GM12878 (cell line): ENCODE measurements at regions not wholly inside any gene's neighbourhood (a gene's known extent, or its start where the extent isn't known, plus 50 kb on each side); places are given as distances from the start of the nearest gene placed in this dataset.

Experiments used
- ATAC-seq: fragments of 200-7000 bp; cut with Tn5 transposase; 3 replicates; pipeline ENCODE4 v1.9.1; 2020; ENCODE audit warnings: mild to moderate bottlenecking, moderate library complexity
- BruUV-seq: library from RNA; stranded (reverse); fragments of 400-500 nt; replicated peaks from 2 replicates; lab custom pipeline; 2021; lab: Mats Ljungman, UMichigan
- CTCF ChIA-PET: fragments of 300-600 bp; sonication (Branson Sonifier 250); formaldehyde crosslinking; extraction: SDS; loops from one replicate; lab custom pipeline; 2021; ENCODE audit warnings: inconsistent platforms; lab: Yijun Ruan, JAX
- POLR2A ChIA-PET: fragments of 350-600 bp; formaldehyde crosslinking; extraction: SDS; loops from one replicate; lab custom pipeline; 2021; ENCODE audit warnings: inconsistent platforms; lab: Charles Lee
- RAD21 ChIA-PET: fragments of 300-600 bp; sonication (Branson Sonifier 250); formaldehyde crosslinking; loops from one replicate; lab custom pipeline; 2023; ENCODE audit warnings: antibody characterized with exemption; ENCODE audit not compliant: unreplicated experiment; lab: Charles Lee
- SMC1A ChIA-PET: fragments of 300-600 bp; sonication (Branson Sonifier 250); formaldehyde crosslinking; loops from one replicate; lab custom pipeline; 2023; ENCODE audit not compliant: unreplicated experiment, uncharacterized antibody; lab: Charles Lee
- DNase-seq: peaks from one replicate; pipeline ENCODE4 v3.0.0-alpha.2; 2011; ENCODE audit warnings: low read depth, low spot score
- FAIRE-seq: peaks from 3 replicates; lab custom pipeline; 2011; peaks lifted over from hg19 to GRCh38; lab: Jason Lieb, UNC
- H2AFZ ChIP-seq: 2 replicates; pipeline ENCODE4 v1.6.0; 2011; ENCODE audit warnings: low read depth, low read length, control low read depth; ENCODE audit not compliant: control insufficient read depth
- H3K27ac ChIP-seq: 2 replicates; pipeline ENCODE4 v1.5.1; 2011; ENCODE audit warnings: control low read depth; ENCODE audit not compliant: control insufficient read depth, insufficient read depth
- H3K27me3 ChIP-seq, 2 experiments: replicated peaks in 1 of 2; 2 replicates each; pipeline versions ENCODE4 v1.6.0 to v1.6.1; 2011; ENCODE audit warnings: low read length in 1 of 2; ENCODE audit not compliant: control insufficient read depth in 2 of 2, insufficient read depth in 2 of 2
- H3K36me3 ChIP-seq, 2 experiments: 2 replicates each; pipeline ENCODE4 v1.5.1; 2011; ENCODE audit warnings: low read length in 1 of 2; ENCODE audit not compliant: control insufficient read depth in 2 of 2, insufficient read depth in 2 of 2
- H3K4me1 ChIP-seq: 2 replicates; pipeline ENCODE4 v1.6.1; 2011; ENCODE audit warnings: mild to moderate bottlenecking, low read length, moderate library complexity, mixed read lengths; ENCODE audit not compliant: control insufficient read depth, insufficient read depth
- H3K4me2 ChIP-seq: 2 replicates; pipeline ENCODE4 v1.6.0; 2011; ENCODE audit warnings: control low read depth; ENCODE audit not compliant: control insufficient read depth, insufficient read depth
- H3K4me3 ChIP-seq: fragments of 200-600 bp; sonication (generic); 2 replicates; pipeline ENCODE4 v1.5.1; 2016
- H3K79me2 ChIP-seq: 2 replicates; pipeline ENCODE4 v1.6.0; 2011; ENCODE audit warnings: low read length; ENCODE audit not compliant: control insufficient read depth, insufficient read depth
- H3K9ac ChIP-seq: 2 replicates; pipeline ENCODE4 v1.8.0; 2011; ENCODE audit warnings: low read length, control low read depth, mixed read lengths; ENCODE audit not compliant: control insufficient read depth, insufficient read depth
- H3K9me3 ChIP-seq: replicated peaks from 3 replicates; pipeline ENCODE4 v1.5.1; 2011; ENCODE audit warnings: mild to moderate bottlenecking, low read length; ENCODE audit not compliant: control insufficient read depth, insufficient read depth
- H4K20me1 ChIP-seq: 2 replicates; pipeline ENCODE4 v1.6.0; 2011; ENCODE audit not compliant: control insufficient read depth, insufficient read depth
- ESRRA ChIP-seq: IDR thresholded peaks from 2 replicates; pipeline ENCODE4 v1.6.1; 2012; ENCODE audit warnings: mild to moderate bottlenecking, low read length, improper control_type of control experiment
- FOS ChIP-seq: IDR thresholded peaks from 3 replicates; pipeline ENCODE4 v1.6.1; 2011; ENCODE audit warnings: borderline replicate concordance; ENCODE audit not compliant: insufficient read length; ENCODE audit errors: extremely low read depth
- GATAD2B ChIP-seq: fragments of 450-650 bp; conservative IDR thresholded peaks from 2 replicates; pipeline ENCODE4 v1.6.1; 2017; ENCODE audit warnings: low read depth, mild to moderate bottlenecking, moderate library complexity
- HDAC6 ChIP-seq: fragments of 200-600 bp; sonication (generic); IDR thresholded peaks from one replicate; pipeline ENCODE4 v1.8.0; 2017; ENCODE audit warnings: antibody characterized with exemption; ENCODE audit not compliant: unreplicated experiment
- NR2C1 ChIP-seq: fragments of 450-650 bp; IDR thresholded peaks from 2 replicates; pipeline ENCODE4 v1.6.1; 2017; ENCODE audit warnings: antibody characterized with exemption, mild to moderate bottlenecking, moderate library complexity
- STAT1 ChIP-seq: fragments of 450-650 bp; conservative IDR thresholded peaks from 2 replicates; pipeline ENCODE4 v1.6.1; 2014; ENCODE audit warnings: antibody characterized with exemption, mild to moderate bottlenecking
- ZBED1 ChIP-seq: IDR thresholded peaks from 2 replicates; pipeline ENCODE4 v1.6.1; 2016; ENCODE audit warnings: borderline replicate concordance
- ZZZ3 ChIP-seq: IDR thresholded peaks from 2 replicates; pipeline ENCODE4 v1.6.1; 2011; ENCODE audit warnings: low read depth; ENCODE audit not compliant: control insufficient read depth, insufficient read length
- WGBS: methylation state at CpG from one replicate; pipeline ENCODE4 v1.1.6; 2016; ENCODE audit warnings: low lambda C conversion rate; ENCODE audit not compliant: insufficient replicate concordance, insufficient coverage; ENCODE audit errors: missing lambda C conversion rate; 5-methylcytosine and 5-hydroxymethylcytosine counted together
- in situ Hi-C: fragments of 300-500 bp; cut with MboI; formaldehyde crosslinking; loops from 9 replicates; pipeline ENCODE4 v1.14.3; 2018; ENCODE audit warnings: mixed read lengths
- intact Hi-C: fragments of 100-400 bp; cut with micrococcal nuclease; formaldehyde crosslinking; loops from one replicate; pipeline ENCODE4 v1.14.2; 2022; ENCODE audit not compliant: unreplicated experiment
- TF ChIP-seq, protein P1 (sequence below): fragments of 450-650 bp; IDR thresholded peaks from 2 replicates; pipeline ENCODE4 v1.6.1; 2017; ENCODE audit warnings: borderline replicate concordance

DNA sequence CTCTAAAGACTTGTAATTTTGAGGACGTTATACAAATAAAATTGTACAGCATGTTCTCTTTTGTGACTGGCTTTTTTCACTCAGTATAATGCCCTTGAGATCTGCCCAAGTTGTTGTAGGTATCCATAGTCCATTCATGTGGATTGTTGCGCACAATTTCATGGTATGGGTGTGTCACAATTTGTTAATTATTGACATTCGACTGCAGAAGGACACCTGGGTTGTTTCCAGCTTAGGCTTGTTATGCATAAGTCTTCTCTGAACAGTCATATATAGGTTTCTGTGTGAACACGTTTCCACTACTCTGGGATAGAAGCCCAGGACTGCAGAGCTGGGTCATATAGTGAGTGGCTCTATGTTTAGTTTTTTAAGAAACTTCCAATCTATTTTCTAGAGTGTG is 800.8 kb upstream of the SALL3 start:
- intact Hi-C loops = no loop called here
- Histone ChIP-seq H4K20me1 (no peaks in the 10 kb centered on the region), H2AFZ (no peak overlapping the region), H3K4me3 (no peak overlapping the region), H3K27me3 (no peaks in the 10 kb centered on the region), H3K27ac (no peak overlapping the region), H3K9ac (no peak overlapping the region), H3K9me3 (no peaks in the 10 kb centered on the region; the same call in 2 of the 3 replicates), H3K36me3 (no peaks in the 10 kb centered on the region), H3K4me1 (no peaks in the 10 kb centered on the region), H3K79me2 (no peaks in the 10 kb centered on the region), H3K4me2 (no peak overlapping the region)
- POLR2A ChIA-PET = no interaction called here
- BruUV-seq = no TSS peak
- CTCF ChIA-PET = no interaction called here
- WGBS = 1% methylated on average over 4 of the region's 4 CpGs
- no peak for DNase-seq
- ATAC-seq = no peak
- in situ Hi-C loops = no loop called here
- no peak for FAIRE-seq
- no peak for TF ChIP-seq ESRRA
- SMC1A ChIA-PET = no interaction called here
- RAD21 ChIA-PET = no interaction called here

DNA sequence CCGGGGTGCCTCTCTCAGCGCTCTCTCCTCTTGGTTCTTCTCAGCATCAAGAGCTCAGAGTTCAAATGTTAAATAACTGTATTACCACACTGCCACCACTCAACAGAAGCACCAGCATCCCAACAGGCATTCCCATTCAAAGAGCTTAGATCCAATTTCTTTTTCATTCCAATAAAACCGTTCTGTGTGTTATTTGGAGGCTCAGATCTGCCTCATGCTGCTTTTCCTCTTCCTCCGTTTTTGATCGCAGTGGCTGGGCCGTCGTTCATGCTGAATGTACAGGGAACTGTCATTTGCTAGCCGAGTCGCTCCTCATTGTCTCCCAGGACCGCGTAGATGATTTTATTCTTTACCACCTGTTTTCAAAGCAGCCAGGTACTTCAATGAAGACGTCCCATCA is 798.9 kb upstream of the SALL3 start:
- TF ChIP-seq ZBED1 (no peak), GATAD2B (no peak), HDAC6 (no peak), STAT1 (no peak), ZZZ3 (no peak), NR2C1 (no peak), FOS (no peak)
- TF ChIP-seq, protein P1, sequence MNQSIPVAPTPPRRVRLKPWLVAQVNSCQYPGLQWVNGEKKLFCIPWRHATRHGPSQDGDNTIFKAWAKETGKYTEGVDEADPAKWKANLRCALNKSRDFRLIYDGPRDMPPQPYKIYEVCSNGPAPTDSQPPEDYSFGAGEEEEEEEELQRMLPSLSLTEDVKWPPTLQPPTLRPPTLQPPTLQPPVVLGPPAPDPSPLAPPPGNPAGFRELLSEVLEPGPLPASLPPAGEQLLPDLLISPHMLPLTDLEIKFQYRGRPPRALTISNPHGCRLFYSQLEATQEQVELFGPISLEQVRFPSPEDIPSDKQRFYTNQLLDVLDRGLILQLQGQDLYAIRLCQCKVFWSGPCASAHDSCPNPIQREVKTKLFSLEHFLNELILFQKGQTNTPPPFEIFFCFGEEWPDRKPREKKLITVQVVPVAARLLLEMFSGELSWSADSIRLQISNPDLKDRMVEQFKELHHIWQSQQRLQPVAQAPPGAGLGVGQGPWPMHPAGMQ = no peak
- no peak overlapping the region for H3K27ac ChIP-seq
- 15% methylated on average over 12 of the region's 12 CpGs for WGBS

More for the DNA sequence above, 798.9 kb upstream of the SALL3 start:
- H3K9me3 ChIP-seq = no peaks in the 10 kb centered on the region; the same call in 2 of the 3 replicates
- no peak overlapping the region for H3K9ac ChIP-seq
- ChIA-PET CTCF (no interaction called here), SMC1A (no interaction called here), POLR2A (no interaction called here), RAD21 (no interaction called here)
- no peaks in the 10 kb centered on the region for H4K20me1 ChIP-seq
- BruUV-seq = no TSS peak
- no peak overlapping the region for H3K4me3 ChIP-seq
- ATAC-seq (no peak), FAIRE-seq (no peak), DNase-seq (no peak)
- H3K79me2 ChIP-seq = no peaks in the 10 kb centered on the region
- H3K27me3 ChIP-seq = no peaks in the 10 kb centered on the region
- in situ Hi-C loops = no loop called here
- no peaks in the 10 kb centered on the region for H3K36me3 ChIP-seq
- intact Hi-C loops = no loop called here
- H3K4me2 ChIP-seq = no peak overlapping the region
- no peak overlapping the region for H2AFZ ChIP-seq
- no peaks in the 10 kb centered on the region for H3K4me1 ChIP-seq
